ENCODE measurements at regions not wholly inside any gene's neighbourhood (a gene's known extent, or its start where the extent isn't known, plus 50 kb on each side); places are given as distances from the start of the nearest gene placed in this dataset.

DNA sequence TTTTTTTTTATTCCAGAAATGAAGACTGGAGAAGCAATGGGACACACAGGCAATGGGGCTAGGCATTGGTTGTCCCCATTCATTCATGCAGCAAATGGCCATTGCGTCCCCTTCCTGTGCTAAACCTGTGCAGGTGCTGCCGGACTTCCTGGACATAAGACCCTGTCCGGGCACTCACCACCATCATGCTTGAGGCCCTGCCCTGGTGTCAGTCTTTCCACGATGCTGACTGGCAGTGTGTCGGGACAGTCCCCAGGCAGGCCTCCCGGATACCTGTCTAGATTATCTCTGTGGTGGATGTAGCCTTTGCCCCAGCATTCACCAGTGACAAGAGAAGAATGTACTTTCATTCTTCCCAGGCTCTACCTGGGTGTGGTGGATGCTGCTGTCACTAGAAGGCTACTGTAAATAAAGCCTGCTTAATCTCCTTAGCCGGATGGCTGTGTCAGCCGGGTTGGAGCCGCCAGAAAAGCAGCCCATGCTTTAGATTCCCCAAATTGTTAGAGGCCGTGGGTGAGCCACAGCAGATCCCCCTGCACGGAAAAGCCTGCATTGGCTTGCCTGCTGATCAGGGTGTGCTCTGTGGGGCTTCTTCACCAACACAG, 94.5 kb upstream of the PARP11 start:
- DNase-seq (ENCODE audit: low read depth) = no peak
- in situ Hi-C loops (cut with HindIII; ENCODE audit: low pct_unique_long_range_greater_than_20kb, low sequenced_read_pairs) = no loop called here

DNA sequence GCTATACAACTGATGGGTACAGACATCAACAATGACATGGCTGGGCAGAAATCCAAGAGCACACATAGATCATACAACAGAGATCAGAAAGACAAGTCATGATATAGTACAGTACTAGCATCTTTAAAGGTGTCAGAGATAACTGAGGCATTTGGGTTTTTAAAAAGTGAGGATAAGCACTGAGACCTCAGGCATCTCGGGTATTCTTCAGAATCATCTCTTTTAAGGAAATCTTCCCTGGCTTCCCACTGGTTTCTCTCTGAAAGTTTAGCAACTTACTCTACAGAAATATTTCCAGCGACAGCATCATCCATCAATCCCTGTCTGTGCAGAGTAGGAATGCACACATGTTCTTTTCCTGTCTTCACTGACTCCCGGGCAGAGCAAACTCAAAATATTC, 93.2 kb upstream of the PARP11 start:
- DNase-seq (ENCODE audit: low read depth) = no peak
- in situ Hi-C loops (cut with HindIII; ENCODE audit: low pct_unique_long_range_greater_than_20kb, low sequenced_read_pairs) = no loop called here

DNA sequence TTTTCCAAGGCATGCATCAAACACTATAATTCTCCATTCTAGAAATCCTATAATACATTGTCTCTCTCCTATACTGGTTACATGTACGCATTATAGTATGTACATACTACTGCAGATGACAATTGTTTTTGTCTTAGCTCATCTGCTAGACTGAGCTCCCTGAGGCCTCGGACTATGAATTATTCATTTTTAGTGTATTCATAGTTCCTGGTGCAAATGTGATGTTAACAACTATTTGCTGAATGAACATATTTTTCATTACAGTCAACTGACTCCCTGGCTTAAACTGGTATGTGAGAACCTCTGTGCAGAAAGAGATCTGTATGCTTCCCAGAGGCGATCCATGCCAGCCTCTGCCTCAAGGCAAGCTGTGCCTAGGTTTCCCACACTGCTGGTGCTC, 91.8 kb upstream of the PARP11 start:
- in situ Hi-C loops (cut with HindIII; ENCODE audit: low pct_unique_long_range_greater_than_20kb, low sequenced_read_pairs) = no loop called here
- DNase-seq (ENCODE audit: low read depth) = no peak

DNA sequence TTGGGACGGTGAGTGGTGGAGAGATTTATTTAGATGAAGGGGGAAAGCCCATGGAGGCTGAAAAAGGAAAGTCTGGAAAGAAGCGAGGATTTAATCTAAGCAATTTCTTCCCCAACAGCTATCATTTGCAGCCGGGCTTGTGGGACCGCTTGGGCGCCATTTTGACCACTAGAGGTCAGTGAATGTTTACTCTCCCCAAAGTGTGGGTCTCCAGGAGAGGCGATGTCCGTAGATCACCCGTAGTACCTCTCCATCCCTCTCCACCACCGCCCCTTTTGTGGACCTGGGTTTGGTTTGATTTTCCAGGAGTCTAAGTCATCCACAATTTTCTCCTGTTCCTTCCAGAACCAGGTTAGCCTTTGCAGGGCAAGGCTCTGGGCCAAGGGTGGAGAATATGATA, 91.2 kb upstream of the PARP11 start:
- in situ Hi-C loops (cut with HindIII; ENCODE audit: low pct_unique_long_range_greater_than_20kb, low sequenced_read_pairs) = no loop called here
- no peak for DNase-seq (ENCODE audit: low read depth)

DNA sequence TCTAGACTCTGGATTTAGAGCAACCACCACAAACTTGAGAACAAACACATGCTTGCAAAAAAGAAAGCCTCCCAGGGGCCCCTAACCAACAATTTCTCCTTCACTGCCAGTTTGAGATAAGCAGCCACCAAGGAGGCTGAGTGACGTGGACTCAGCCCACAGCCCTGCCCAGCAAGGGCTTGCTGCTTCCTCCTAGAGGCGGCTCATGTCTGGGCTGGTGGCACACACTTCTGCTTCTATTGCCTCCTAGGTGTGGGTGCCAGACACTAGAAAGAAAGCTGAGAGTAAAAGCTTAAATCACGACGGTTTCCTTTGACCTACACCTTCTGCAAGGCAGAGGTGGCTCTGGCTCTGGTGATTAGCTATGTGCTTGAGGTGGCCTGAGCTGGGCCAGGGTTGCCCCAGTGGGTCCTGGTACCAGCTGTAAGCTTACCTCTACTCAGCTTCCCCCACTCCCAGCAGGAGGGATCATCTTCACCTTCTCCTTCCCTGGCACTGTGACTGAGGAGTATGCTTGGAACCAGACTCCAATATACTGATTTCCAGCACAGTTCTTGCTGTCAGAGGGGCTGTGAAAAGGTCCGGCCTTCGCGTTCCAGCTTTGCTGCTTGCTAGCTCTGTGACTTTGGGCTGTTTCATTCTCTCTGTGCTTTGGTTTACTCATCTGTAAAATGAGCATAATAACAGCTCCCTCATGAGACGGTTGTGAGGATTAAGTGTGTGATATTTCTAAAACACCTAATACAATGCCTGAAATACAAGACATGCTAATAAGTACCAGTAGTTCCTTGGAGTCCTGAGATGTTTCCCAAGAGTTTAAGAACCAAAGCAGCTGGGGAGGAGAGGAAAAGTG, 89.7 kb upstream of the PARP11 start:
- DNase-seq (ENCODE audit: low read depth) = no peak
- in situ Hi-C loops (cut with HindIII; ENCODE audit: low pct_unique_long_range_greater_than_20kb, low sequenced_read_pairs) = no loop called here

DNA sequence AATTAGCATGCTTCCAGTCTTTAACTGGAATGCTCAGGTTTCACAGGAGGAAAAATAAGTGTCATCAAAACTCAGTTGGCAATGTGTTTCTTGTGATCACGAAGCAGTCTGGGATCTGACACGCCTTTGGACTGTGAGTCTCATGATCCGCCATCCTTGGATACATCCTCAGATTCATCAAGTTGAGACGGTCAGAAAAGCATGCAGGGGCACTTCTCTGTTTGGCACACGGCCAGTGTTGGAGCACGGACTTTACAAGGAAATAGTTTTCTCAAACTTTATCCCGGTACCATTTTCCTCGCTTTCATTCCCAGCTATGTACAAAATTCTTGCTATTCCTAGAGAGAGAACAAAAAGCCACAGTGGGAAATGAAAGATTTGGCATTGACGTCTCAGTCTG, 88.4 kb upstream of the PARP11 start:
- no peak for DNase-seq (ENCODE audit: low read depth)
- in situ Hi-C loops (cut with HindIII; ENCODE audit: low pct_unique_long_range_greater_than_20kb, low sequenced_read_pairs) = no loop called here

DNA sequence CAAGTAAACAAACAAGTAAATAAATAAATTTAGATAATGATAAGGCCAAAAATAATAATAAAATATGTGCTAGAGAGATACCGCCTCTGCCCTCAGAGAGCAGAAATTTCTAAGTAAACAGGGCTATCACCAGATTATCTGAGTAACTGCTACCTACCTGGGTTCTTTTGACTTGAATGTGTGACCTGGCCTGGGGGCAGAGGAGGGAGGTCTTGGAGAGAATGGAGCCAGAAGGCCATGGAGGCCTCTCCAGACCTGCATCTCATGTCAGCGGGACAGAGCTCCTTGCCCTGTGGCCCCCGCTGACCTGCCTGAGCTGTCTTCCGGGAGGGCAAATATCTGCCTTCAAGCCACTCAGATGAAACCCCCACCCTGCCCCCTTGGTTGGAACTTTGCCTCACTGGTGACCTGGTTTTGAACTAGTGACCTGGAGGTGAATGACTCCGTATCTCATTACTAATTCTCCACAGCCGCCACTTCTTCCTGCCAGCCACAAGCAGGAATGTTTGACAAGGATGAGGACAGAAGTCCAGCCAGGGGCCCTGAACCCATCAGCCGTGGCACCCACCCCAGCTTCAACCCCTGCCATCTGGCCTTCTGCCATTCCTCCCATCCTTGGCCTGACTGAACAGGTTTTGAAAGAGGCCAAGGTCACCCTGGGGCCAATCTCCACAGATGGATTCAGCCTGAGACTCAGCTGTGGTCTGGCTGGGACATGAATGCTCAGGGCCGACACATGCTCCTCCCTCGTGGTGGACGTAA, 86.8 kb upstream of the PARP11 start:
- no peak for DNase-seq (ENCODE audit: low read depth)
- in situ Hi-C loops (cut with HindIII; ENCODE audit: low pct_unique_long_range_greater_than_20kb, low sequenced_read_pairs) = no loop called here

DNA sequence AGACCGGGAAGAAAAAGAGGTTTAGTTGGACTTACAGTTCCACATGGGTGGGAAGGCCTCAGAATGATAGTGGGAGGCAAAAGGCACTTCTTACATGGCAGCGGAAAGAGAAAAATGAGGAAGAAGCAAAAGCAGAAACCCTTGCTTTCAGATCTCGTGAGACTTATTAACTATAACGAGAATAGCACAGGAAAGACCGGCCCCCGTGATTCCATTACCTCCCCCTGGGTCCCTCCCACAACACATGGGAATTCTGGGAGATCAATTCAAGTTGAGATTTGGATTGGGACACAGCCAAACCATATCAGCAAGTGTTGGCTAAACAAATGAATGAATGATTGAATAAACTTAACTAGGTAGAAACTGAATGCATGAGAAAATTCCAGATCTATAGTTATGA, 85.3 kb upstream of the PARP11 start:
- in situ Hi-C loops (cut with HindIII; ENCODE audit: low pct_unique_long_range_greater_than_20kb, low sequenced_read_pairs) = no loop called here

DNA sequence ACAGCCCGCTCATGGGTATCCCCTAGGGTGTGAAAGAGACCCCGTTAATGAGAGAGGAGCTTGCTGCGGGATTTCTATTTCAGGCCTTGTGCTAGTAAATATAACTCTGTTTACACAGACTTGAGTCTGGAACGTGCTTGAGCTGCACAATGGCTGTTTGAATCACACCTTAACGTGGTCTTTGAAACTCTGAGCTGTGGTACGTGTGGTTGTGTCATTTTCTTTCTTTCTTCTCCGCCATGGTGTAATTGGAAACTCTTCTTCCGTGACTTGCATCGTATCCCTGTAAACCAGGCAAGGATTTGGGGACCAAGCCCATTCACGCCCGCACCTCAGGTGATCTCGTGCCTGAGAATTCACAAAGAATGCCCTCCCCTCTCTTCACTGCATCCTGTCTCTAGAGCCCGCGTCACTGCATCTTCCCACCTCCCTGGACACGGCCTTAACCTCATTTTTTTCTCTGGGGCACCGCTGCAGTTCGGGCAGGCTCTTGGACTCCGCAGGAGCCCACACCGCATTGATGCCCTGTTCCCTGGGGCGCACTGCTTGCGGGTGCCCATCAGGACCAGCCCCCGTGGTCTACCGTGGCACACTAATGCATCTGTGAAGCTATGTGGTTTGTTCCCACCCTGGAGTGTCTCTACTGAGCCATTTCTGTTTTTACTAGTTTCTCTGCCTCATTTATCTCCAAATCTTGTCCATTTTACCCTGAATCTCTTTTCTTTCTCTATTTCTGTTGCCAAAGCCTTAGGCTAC, 78.4 kb upstream of the PARP11 start:
- in situ Hi-C loops (cut with HindIII; ENCODE audit: low pct_unique_long_range_greater_than_20kb, low sequenced_read_pairs) = no loop called here
- DNase-seq (ENCODE audit: low read depth) = no peak

More for the DNA sequence above, 85.3 kb upstream of the PARP11 start:
- no peak for DNase-seq (ENCODE audit: low read depth)

DNA sequence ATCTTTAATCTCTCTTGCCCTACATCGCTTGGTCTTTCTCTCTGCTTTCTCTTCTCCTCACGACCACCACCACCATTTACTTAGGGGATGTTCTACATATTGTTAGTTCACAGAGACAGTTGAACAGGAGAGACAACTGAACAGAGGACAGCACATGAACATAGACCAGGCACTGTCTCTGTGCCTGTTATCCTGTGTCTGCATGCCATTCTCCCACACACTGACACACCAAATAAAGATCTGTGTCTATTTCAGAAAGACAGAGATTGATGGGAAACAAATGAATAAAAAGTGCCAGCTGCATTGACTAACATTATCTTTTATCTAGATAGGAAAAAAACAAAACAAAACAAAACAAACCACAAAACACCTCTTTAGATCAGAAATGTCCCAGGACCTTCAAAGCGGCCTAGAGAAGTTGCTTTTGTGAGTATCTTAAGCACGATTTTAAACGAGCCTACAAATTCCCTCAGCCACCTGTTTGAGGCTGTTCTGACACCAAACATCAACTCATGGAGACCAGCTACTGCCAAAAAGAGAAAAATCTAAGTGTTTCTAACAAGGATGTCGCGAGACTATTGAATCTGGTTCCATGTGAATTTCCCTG, 77.6 kb upstream of the PARP11 start:
- in situ Hi-C loops (cut with HindIII; ENCODE audit: low pct_unique_long_range_greater_than_20kb, low sequenced_read_pairs) = no loop called here
- no peak for DNase-seq (ENCODE audit: low read depth)

DNA sequence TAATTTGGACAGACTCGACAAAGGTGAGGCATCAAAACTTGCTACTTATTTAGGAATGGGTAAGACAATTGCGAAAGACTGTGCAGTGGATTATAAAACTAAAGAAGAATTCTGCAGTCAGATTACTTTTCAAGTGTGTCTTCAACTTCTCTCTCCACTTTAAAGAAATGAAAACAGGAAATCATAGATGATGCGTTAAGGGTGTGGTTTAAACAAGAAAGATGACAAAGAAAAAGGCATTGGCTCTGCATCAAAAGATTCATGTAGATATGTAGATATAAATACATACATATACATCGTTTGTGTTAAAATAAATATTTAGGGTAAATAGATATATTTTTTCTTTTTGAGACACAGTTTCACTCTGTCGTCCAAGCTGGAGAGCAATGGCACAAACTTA, 74.6 kb upstream of the PARP11 start:
- in situ Hi-C loops (cut with HindIII; ENCODE audit: low pct_unique_long_range_greater_than_20kb, low sequenced_read_pairs) = no loop called here
- DNase-seq (ENCODE audit: low read depth) = no peak

DNA sequence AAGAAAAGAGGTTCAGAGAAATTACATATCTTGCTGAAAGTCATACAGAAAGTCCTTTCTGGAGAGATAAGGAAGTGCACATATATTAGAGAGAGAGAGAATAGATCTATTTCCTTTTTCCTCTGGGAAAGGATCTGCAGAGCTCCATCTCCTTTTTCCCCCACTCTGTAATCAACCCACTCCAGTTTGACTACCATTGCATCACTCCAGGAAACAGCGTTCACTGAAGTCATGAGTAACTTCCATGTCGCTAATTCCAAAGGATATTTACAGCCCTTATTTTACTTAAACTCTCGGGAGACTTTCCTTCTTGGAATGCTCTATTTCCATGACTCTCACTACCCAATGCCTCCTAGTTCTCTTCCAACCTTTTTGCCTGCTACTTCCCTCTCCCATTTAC, 72.5 kb upstream of the PARP11 start:
- in situ Hi-C loops (cut with HindIII; ENCODE audit: low pct_unique_long_range_greater_than_20kb, low sequenced_read_pairs) = no loop called here
- no peak for DNase-seq (ENCODE audit: low read depth)

DNA sequence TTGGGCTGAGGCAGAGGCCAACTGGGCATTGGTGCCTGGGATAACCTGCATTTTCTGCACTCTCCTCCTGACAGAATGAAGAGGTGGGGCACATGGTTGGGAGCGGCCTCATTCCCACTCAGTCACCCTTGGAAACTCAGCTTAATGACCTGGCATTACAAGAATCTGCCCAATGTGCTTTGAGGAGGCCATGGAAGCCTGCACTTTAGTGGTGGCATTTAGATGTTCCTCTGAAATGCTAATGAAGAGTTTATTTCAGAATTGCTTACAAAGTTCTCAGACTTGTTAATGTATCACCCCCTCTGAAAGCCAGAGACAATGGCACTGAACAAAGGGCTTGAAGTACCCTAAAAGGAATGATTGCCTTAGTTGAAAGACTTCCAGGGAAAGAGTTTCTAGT, 71.4 kb upstream of the PARP11 start:
- DNase-seq (ENCODE audit: low read depth) = no peak
- in situ Hi-C loops (cut with HindIII; ENCODE audit: low pct_unique_long_range_greater_than_20kb, low sequenced_read_pairs) = no loop called here

DNA sequence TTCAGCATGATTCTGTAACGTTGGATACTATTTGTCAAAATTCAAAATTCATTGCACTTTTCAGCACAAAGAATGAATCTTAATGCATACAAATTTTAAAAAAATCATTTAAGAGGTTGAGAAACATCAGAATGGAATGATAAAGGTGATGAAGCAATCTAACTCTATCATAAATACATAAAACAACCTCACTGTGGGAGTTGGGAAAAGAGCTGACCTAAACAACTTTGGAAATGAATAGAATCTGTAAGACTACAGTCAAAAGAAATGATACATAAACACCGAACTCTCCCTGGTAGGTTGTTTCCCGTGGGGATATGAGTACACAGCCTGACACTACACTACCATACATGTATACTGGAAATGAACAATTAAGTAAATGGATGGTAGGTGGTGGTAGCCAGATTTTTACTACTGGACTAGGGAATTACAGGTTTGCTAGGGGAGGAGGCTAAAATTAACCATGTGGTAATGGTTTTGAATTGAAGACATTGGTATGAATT, 64.9 kb upstream of the PARP11 start:
- no peak for DNase-seq (ENCODE audit: low read depth)
- in situ Hi-C loops (cut with HindIII; ENCODE audit: low pct_unique_long_range_greater_than_20kb, low sequenced_read_pairs) = no loop called here

DNA sequence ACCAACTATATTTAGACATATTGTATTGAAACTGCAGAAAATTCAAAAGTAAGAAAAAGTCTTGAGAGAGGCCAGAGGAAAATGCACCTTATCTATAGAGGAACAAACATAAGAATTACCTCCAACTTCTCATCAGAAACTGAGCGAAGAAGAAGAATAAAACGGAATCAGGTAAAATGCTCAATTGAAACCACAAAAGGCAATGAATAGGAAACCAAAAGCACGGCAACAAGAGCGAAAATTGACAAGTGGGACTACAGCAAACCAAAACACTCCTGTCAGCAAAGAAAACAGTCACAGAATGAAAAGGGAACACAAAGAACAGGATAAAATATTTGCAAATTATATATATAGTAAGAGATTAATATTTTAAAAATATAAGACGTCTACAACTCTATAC, 61.9 kb upstream of the PARP11 start:
- in situ Hi-C loops (cut with HindIII; ENCODE audit: low pct_unique_long_range_greater_than_20kb, low sequenced_read_pairs) = no loop called here
- no peak for DNase-seq (ENCODE audit: low read depth)

DNA sequence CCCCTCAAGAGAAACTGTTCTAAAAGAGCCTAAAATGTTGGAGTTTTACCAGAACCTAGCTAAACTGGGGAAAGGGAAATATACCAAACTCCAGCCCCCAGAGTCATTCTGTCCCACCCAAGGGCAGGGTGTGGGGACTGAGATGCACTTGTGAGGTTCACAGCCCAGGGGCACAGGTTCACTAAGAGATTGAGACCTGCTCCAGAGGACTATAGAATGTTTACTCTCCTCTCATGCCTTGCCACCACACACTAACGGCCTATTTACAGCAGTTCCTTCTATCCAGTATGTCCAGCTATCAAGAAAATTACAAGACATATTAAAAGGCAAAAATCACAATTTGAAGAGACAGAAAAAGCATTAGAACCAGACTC, 60.6 kb upstream of the PARP11 start:
- DNase-seq (ENCODE audit: low read depth) = no peak
- in situ Hi-C loops (cut with HindIII; ENCODE audit: low pct_unique_long_range_greater_than_20kb, low sequenced_read_pairs) = no loop called here

DNA sequence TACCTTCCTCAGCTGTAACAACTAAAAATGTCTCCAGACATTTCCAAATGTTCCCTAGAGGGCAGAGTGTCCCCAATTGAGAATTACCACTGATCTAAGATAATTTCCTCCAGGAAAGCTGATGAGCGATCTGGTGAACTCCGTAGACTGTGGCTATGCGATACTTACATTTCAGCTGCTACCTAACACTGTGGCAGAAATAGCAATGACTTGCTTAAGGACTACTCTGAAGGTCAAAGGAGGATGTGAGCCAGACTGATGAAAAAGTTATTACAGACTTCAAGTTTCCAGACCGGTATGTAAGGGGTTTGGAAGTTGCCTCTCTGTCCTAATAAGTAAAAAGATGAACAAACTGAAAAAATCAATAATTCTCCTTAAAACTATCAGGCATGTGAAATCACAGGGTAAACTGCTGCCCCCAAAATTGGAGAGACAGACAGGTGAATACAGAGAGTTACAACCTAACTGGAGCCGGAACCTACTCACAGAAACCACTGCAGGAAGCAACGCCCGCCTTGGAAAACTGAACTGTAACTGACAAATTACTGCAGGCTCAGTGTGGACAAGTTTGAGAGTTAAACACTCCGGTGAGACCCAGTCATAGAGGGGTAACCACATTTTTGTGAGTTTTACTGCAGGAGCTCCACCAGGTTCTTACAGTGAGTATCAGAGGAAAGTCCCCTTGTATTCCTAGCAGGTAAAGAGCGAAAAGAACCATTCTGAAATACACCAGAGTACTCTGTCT, 60.0 kb upstream of the PARP11 start:
- no peak for DNase-seq (ENCODE audit: low read depth)
- in situ Hi-C loops (cut with HindIII; ENCODE audit: low pct_unique_long_range_greater_than_20kb, low sequenced_read_pairs) = no loop called here

DNA sequence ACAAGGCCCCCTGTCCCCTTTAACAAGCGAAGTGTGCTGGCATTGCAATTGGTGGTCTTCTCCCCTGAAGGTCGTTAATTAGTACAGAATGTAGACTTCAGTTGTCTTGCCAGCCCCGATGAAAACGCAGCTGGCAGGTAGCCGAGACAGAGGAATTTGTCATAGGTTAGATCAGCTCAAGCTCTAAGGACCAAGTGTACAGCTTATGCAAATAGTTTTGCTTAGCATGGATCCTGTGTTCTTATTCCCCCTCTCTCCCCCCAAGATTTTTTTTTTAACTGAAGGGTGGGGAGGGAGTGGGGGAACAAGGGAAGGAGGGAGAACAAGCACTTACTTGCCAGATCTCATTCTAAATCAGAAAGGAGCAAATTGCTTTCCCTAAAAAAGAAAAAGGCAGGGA, 58.6 kb upstream of the PARP11 start:
- DNase-seq (ENCODE audit: low read depth) = no peak
- in situ Hi-C loops (cut with HindIII; ENCODE audit: low pct_unique_long_range_greater_than_20kb, low sequenced_read_pairs) = no loop called here
